Keratinocyte (primary cell): ENCODE measurements at regions not wholly inside any gene's neighbourhood (a gene's known extent, or its start where the extent isn't known, plus 50 kb on each side); places are given as distances from the start of the nearest gene placed in this dataset.

Source experiments
- CTCF ChIP-seq, 3 experiments: IDR thresholded peaks in 1 of 3; conservative IDR thresholded peaks in 1 of 3; optimal IDR thresholded peaks in 1 of 3; 2 replicates in 2 of 3; 3 replicates in 1 of 3; pipeline versions ENCODE3 to v1.5.1; 2011; ENCODE audit warnings: low read length in 3 of 3, mild to moderate bottlenecking in 3 of 3, moderate library complexity in 2 of 3, control low read depth in 1 of 3, inconsistent platforms in 1 of 3; ENCODE audit not compliant: insufficient read depth in 2 of 3; ENCODE audit errors: extremely low read depth in 1 of 3
- EZH2 ChIP-seq: IDR thresholded peaks from one replicate; pipeline ENCODE4 v1.6.1; 2012; ENCODE audit warnings: inconsistent platforms, mild to moderate bottlenecking, low read length, moderate library complexity

GRCh38 chr10:65142641-65143435 is 1621.6 kb downstream of the REEP3 start:
- TF ChIP-seq CTCF (optimal IDR thresholded peaks at IDR 0.05 in 1 of 3, IDR thresholded peaks at IDR 0.05 in 1 of 3, conservative IDR thresholded peaks at IDR 0.05 in 1 of 3; ENCODE audit: extremely low read depth in 1 of 3, insufficient read depth in 2 of 3, low read length in 3 of 3), result no peak
- no peak for TF ChIP-seq EZH2
